GM18520 (cell line): ENCODE measurements at regions not wholly inside any gene's neighbourhood (a gene's known extent, or its start where the extent isn't known, plus 50 kb on each side); places are given as distances from the start of the nearest gene placed in this dataset.

ENCODE experiments used
- ATAC-seq: cut with Tn5 transposase; IDR thresholded peaks from one replicate; pipeline ENCODE4 v1.9.1; 2021; ENCODE audit not compliant: unreplicated experiment

GRCh38 chr3:80535286-80535685 lies 767.5 kb upstream of the ROBO1 start:
- ATAC-seq, result no peak

- ATAC-seq, result no peak
These were observed 765.8 kb upstream of the ROBO1 start for GRCh38 chr3:80533553-80533952.

GRCh38 chr3:80526153-80526552 lies 758.4 kb upstream of the ROBO1 start:
- ATAC-seq, result no peak

- ATAC-seq, result no peak
These were observed 753.3 kb upstream of the ROBO1 start for GRCh38 chr3:80521081-80521480.

- no peak for ATAC-seq
These were observed 751.6 kb upstream of the ROBO1 start for GRCh38 chr3:80519436-80519835.

GRCh38 chr3:80496452-80496851 lies 728.7 kb upstream of the ROBO1 start:
- no peak for ATAC-seq

GRCh38 chr3:80492162-80492561 lies 724.4 kb upstream of the ROBO1 start:
- ATAC-seq, result no peak

GRCh38 chr3:80472961-80473360 lies 705.2 kb upstream of the ROBO1 start:
- ATAC-seq, result no peak

GRCh38 chr3:80472459-80472858 lies 704.7 kb upstream of the ROBO1 start:
- ATAC-seq, result no peak

GRCh38 chr3:80470433-80470832 lies 702.6 kb upstream of the ROBO1 start:
- ATAC-seq, result no peak

- ATAC-seq, result no peak
These were observed 697.9 kb upstream of the ROBO1 start for GRCh38 chr3:80465746-80466145.

GRCh38 chr3:80451393-80451792 lies 683.6 kb upstream of the ROBO1 start:
- no peak for ATAC-seq

GRCh38 chr3:80445641-80446040 lies 677.8 kb upstream of the ROBO1 start:
- no peak for ATAC-seq

GRCh38 chr3:80445053-80445452 lies 677.3 kb upstream of the ROBO1 start:
- ATAC-seq, result no peak

GRCh38 chr3:80439490-80439889 lies 671.7 kb upstream of the ROBO1 start:
- ATAC-seq, result no peak

- no peak for ATAC-seq
These were observed 666.6 kb upstream of the ROBO1 start for GRCh38 chr3:80434366-80434765.

- ATAC-seq, result no peak
These were observed 657.2 kb upstream of the ROBO1 start for GRCh38 chr3:80424951-80425350.

GRCh38 chr3:80408030-80408721 lies 640.4 kb upstream of the ROBO1 start:
- no peak for ATAC-seq

GRCh38 chr3:80405618-80406017 lies 637.8 kb upstream of the ROBO1 start:
- no peak for ATAC-seq

- ATAC-seq, result no peak
These were observed 627.2 kb upstream of the ROBO1 start for GRCh38 chr3:80395023-80395422.

GRCh38 chr3:80391573-80391972 lies 623.8 kb upstream of the ROBO1 start:
- no peak for ATAC-seq

GRCh38 chr3:80384811-80385210 lies 617.0 kb upstream of the ROBO1 start:
- no peak for ATAC-seq

- ATAC-seq, result no peak
These were observed 606.6 kb upstream of the ROBO1 start for GRCh38 chr3:80374423-80374822.
